MM.1S (cell line): ENCODE measurements at regions not wholly inside any gene's neighbourhood (a gene's known extent, or its start where the extent isn't known, plus 50 kb on each side); places are given as distances from the start of the nearest gene placed in this dataset.
"Not testable (repeated sequence)": the region's sequence is repeated elsewhere in the genome, so short reads cannot be mapped to it uniquely, and the experiment has no call there.

Experiments used
- DNase-seq: peaks from one replicate; pipeline ENCODE4 v3.0.0-alpha.2; 2015
- H2AFZ ChIP-seq: fragments of 300-600 bp; sonication (generic); 2 replicates; pipeline ENCODE4 v1.6.0; 2016; ENCODE audit warnings: antibody characterized with exemption, low read length
- H3F3A ChIP-seq: fragments of 300-600 bp; sonication (generic); 2 replicates; pipeline ENCODE4 v1.6.1; 2016; ENCODE audit warnings: mild to moderate bottlenecking, antibody characterized with exemption, low read length, moderate library complexity, mixed read lengths; ENCODE audit not compliant: insufficient read depth
- H3K27ac ChIP-seq: fragments of 300-600 bp; sonication (generic); 2 replicates; pipeline ENCODE4 v1.5.1; 2016; ENCODE audit warnings: mild to moderate bottlenecking, low read length
- H3K27me3 ChIP-seq: fragments of 300-600 bp; sonication (generic); replicated peaks from 2 replicates; pipeline ENCODE4 v1.6.0; 2016; ENCODE audit warnings: low read length; ENCODE audit not compliant: insufficient read depth
- H3K36me3 ChIP-seq: fragments of 300-600 bp; sonication (generic); replicated peaks from 2 replicates; pipeline ENCODE4 v1.6.1; 2016; ENCODE audit warnings: mild to moderate bottlenecking, low read length, mixed read lengths; ENCODE audit not compliant: insufficient read depth
- H3K4me1 ChIP-seq: fragments of 300-600 bp; sonication (generic); 2 replicates; pipeline ENCODE4 v1.6.1; 2016; ENCODE audit warnings: low read length, mixed read lengths
- H3K4me2 ChIP-seq: fragments of 300-600 bp; sonication (generic); 2 replicates; pipeline ENCODE4 v1.6.0; 2016; ENCODE audit warnings: low read depth, low read length
- H3K4me3 ChIP-seq: fragments of 300-600 bp; sonication (generic); 2 replicates; pipeline ENCODE4 v1.5.1; 2016; ENCODE audit warnings: low read length, mixed read lengths
- H3K79me2 ChIP-seq: fragments of 300-600 bp; sonication (generic); 2 replicates; pipeline ENCODE4 v1.6.1; 2016; ENCODE audit warnings: mixed run types, low read length, mixed read lengths
- H3K9ac ChIP-seq: fragments of 300-600 bp; sonication (generic); 2 replicates; pipeline ENCODE4 v1.6.1; 2016; ENCODE audit warnings: low read length, mixed read lengths
- H3K9me2 ChIP-seq: fragments of 300-600 bp; sonication (generic); replicated peaks from 2 replicates; pipeline ENCODE4 v1.6.1; 2016; ENCODE audit warnings: mild to moderate bottlenecking, low read length, mixed read lengths; ENCODE audit not compliant: insufficient read depth
- H3K9me3 ChIP-seq: fragments of 300-600 bp; sonication (generic); replicated peaks from 2 replicates; pipeline ENCODE4 v1.6.1; 2016; ENCODE audit warnings: mild to moderate bottlenecking, low read length, mixed read lengths; ENCODE audit not compliant: insufficient read depth
- H4K20me1 ChIP-seq: fragments of 300-600 bp; sonication (generic); 2 replicates; pipeline ENCODE4 v1.6.1; 2016; ENCODE audit warnings: mild to moderate bottlenecking, low read length, moderate library complexity, mixed read lengths; ENCODE audit not compliant: insufficient read depth
- EZH2 ChIP-seq: fragments of 300-600 bp; sonication (generic); optimal IDR thresholded peaks from 2 replicates; pipeline ENCODE3; 2017; ENCODE audit warnings: low read depth, mild to moderate bottlenecking, antibody characterized with exemption, low read length, mixed read lengths
- EZH2phosphoT487 ChIP-seq: fragments of 300-600 bp; sonication (generic); IDR thresholded peaks from 2 replicates; pipeline ENCODE4 v1.6.1; 2018; ENCODE audit warnings: antibody characterized with exemption, low read length
- TF ChIP-seq, protein P1 (sequence below): fragments of 300-600 bp; sonication (generic); IDR thresholded peaks from 2 replicates; pipeline ENCODE4 v1.5.1; 2016; ENCODE audit warnings: antibody characterized with exemption, low read length, mixed read lengths

DNA sequence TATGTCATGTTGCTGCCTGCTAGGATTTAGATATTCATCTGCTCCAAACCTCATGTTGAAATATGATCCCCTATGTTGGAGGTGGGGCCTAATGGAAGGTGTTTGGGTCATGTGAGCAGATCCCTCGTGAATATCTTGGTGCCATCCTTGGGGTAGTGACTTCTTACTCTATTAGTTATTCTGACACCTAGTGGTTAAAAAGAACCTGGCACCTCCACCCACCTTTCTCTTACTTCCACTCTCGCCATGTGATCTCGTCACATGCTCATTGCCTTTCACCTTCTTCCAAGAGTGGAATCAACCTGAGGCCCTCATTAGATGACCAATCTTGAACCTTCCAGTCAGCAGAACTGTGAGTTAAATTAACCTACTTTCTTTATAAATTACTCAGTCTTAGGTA, 549.4 kb upstream of the SYNCRIP start:
- H3K4me2 ChIP-seq: no peak overlapping the region
- no peaks in the 10 kb centered on the region for H3F3A ChIP-seq
- no peaks in the 10 kb centered on the region for H3K9me3 ChIP-seq
- DNase-seq: peak; percentile 36
- no peaks in the 10 kb centered on the region for H4K20me1 ChIP-seq
- TF ChIP-seq EZH2 (no peak), EZH2phosphoT487 (no peak)
- TF ChIP-seq, protein P1, sequence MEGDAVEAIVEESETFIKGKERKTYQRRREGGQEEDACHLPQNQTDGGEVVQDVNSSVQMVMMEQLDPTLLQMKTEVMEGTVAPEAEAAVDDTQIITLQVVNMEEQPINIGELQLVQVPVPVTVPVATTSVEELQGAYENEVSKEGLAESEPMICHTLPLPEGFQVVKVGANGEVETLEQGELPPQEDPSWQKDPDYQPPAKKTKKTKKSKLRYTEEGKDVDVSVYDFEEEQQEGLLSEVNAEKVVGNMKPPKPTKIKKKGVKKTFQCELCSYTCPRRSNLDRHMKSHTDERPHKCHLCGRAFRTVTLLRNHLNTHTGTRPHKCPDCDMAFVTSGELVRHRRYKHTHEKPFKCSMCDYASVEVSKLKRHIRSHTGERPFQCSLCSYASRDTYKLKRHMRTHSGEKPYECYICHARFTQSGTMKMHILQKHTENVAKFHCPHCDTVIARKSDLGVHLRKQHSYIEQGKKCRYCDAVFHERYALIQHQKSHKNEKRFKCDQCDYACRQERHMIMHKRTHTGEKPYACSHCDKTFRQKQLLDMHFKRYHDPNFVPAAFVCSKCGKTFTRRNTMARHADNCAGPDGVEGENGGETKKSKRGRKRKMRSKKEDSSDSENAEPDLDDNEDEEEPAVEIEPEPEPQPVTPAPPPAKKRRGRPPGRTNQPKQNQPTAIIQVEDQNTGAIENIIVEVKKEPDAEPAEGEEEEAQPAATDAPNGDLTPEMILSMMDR: peak; percentile 51
- H3K9ac ChIP-seq: no peak overlapping the region
- no peaks in the 10 kb centered on the region for H3K4me1 ChIP-seq
- H3K9me2 ChIP-seq: no peaks in the 10 kb centered on the region
- no peak overlapping the region for H3K4me3 ChIP-seq
- no peak overlapping the region for H2AFZ ChIP-seq
- H3K79me2 ChIP-seq: no peaks in the 10 kb centered on the region
- no peaks in the 10 kb centered on the region for H3K27me3 ChIP-seq
- H3K27ac ChIP-seq: no peak overlapping the region
- no peaks in the 10 kb centered on the region for H3K36me3 ChIP-seq

- not testable (repeated sequence) for H2AFZ ChIP-seq, H3K9me3 ChIP-seq, DNase-seq, H3K79me2 ChIP-seq, H3K27me3 ChIP-seq, H3K4me3 ChIP-seq, H3K9me2 ChIP-seq, H3F3A ChIP-seq, H3K9ac ChIP-seq, H3K27ac ChIP-seq, H4K20me1 ChIP-seq, H3K4me1 ChIP-seq, H3K36me3 ChIP-seq, H3K4me2 ChIP-seq
- TF ChIP-seq, protein P1: peak; percentile 29
These were observed 532.5 kb upstream of the SYNCRIP start for GRCh38 chr6:86175149-86175548.

GRCh38 chr6:86154852-86155251, 512.2 kb upstream of the SYNCRIP start:
- Histone ChIP-seq H4K20me1 (no peaks in the 10 kb centered on the region), H3K79me2 (no peaks in the 10 kb centered on the region), H3K4me2 (no peak overlapping the region), H2AFZ (no peak overlapping the region), H3F3A (no peaks in the 10 kb centered on the region), H3K36me3 (no peaks in the 10 kb centered on the region), H3K4me1 (no peaks in the 10 kb centered on the region), H3K27ac (no peak overlapping the region), H3K4me3 (no peak overlapping the region), H3K9me3 (no peaks in the 10 kb centered on the region), H3K9me2 (no peaks in the 10 kb centered on the region), H3K27me3 (no peaks in the 10 kb centered on the region), H3K9ac (no peak overlapping the region)
- TF ChIP-seq, protein P1: no peak
- TF ChIP-seq EZH2: no peak
- TF ChIP-seq EZH2phosphoT487: no peak
- DNase-seq: no peak

DNA sequence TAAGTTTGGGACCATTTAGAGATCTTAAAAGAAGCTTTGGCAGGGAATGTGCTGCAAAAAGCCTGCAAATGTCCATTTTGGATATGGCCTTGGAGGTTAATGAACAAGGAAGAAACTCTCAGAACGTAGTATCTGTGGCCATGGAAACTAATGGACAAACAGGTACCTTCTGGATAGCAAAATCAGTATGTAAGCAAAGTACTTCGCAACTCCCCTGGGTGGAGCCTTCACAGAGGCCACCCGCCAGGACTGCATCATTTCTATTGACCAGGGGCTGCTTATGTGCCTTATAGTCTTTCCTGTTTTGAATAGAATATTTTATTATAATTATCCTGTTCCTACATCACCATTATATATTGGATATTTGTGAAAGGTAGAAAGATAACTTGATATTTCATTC, 510.8 kb upstream of the SYNCRIP start:
- TF ChIP-seq EZH2phosphoT487 (no peak), EZH2 (no peak)
- TF ChIP-seq, protein P1: no peak
- no peak overlapping the region for H3K4me2 ChIP-seq

More for the DNA sequence above, 510.8 kb upstream of the SYNCRIP start:
- H3F3A ChIP-seq: no peaks in the 10 kb centered on the region
- no peak overlapping the region for H3K4me3 ChIP-seq
- no peaks in the 10 kb centered on the region for H4K20me1 ChIP-seq
- no peaks in the 10 kb centered on the region for H3K79me2 ChIP-seq
- no peaks in the 10 kb centered on the region for H3K4me1 ChIP-seq
- H3K27me3 ChIP-seq: no peaks in the 10 kb centered on the region
- DNase-seq: no peak
- no peak overlapping the region for H3K9ac ChIP-seq
- H3K36me3 ChIP-seq: no peaks in the 10 kb centered on the region
- H2AFZ ChIP-seq: no peak overlapping the region
- no peaks in the 10 kb centered on the region for H3K9me2 ChIP-seq
- H3K27ac ChIP-seq: no peak overlapping the region
- H3K9me3 ChIP-seq: no peaks in the 10 kb centered on the region
